GM12891 (cell line): ENCODE measurements at regions not wholly inside any gene's neighbourhood (a gene's known extent, or its start where the extent isn't known, plus 50 kb on each side); places are given as distances from the start of the nearest gene placed in this dataset.

ENCODE experiments used
- DNase-seq: peaks from one replicate; pipeline ENCODE4 v3.0.0; 2011; ENCODE audit warnings: low spot score; ENCODE audit not compliant: insufficient read length
- FAIRE-seq: peaks from 2 replicates; lab custom pipeline; 2011; peaks lifted over from hg19 to GRCh38; lab: Jason Lieb, UNC
- PAX5 ChIP-seq: IDR thresholded peaks from 2 replicates; pipeline ENCODE4 v1.6.1; 2011; ENCODE audit warnings: low read length, moderate library complexity, mild to moderate bottlenecking; ENCODE audit not compliant: insufficient read depth, severe bottlenecking
- POLR2A ChIP-seq: IDR thresholded peaks from 2 replicates; pipeline ENCODE4 v1.6.1; 2011; ENCODE audit warnings: low read depth, low read length, control low read depth
- POLR2AphosphoS5 ChIP-seq: IDR thresholded peaks from 2 replicates; pipeline ENCODE4 v1.6.1; 2011; ENCODE audit warnings: low read depth, low read length, control low read depth
- POU2F2 ChIP-seq: IDR thresholded peaks from 2 replicates; pipeline ENCODE4 v1.6.1; 2011; ENCODE audit warnings: low read depth, mild to moderate bottlenecking, control low read depth, low read length, moderate library complexity
- SPI1 ChIP-seq: IDR thresholded peaks from 2 replicates; pipeline ENCODE4 v1.6.1; 2011; ENCODE audit warnings: low read depth, low read length, control low read depth
- TAF1 ChIP-seq: IDR thresholded peaks from 2 replicates; pipeline ENCODE4 v1.6.1; 2011; ENCODE audit warnings: low read depth, low read length, control low read depth

GRCh38 chr1:59006932-59007331, 223.1 kb upstream of the JUN start:
- peak; percentile 78 for FAIRE-seq
- no peak for DNase-seq
- TF ChIP-seq PAX5 (no peak), POLR2AphosphoS5 (no peak), SPI1 (no peak), POLR2A (no peak), POU2F2 (no peak), TAF1 (no peak)

GRCh38 chr1:59007429-59007819, 223.6 kb upstream of the JUN start:
- TF ChIP-seq TAF1: no peak
- TF ChIP-seq POLR2AphosphoS5: no peak
- no peak for TF ChIP-seq POLR2A
- no peak for TF ChIP-seq POU2F2
- FAIRE-seq (peak; percentile 40), DNase-seq (no peak)

GRCh38 chr1:59007820-59008598, 224.2 kb upstream of the JUN start:
- TF ChIP-seq TAF1: no peak
- peak; percentile 53 for TF ChIP-seq SPI1

GRCh38 chr1:59008599-59009347, 224.9 kb upstream of the JUN start:
- TF ChIP-seq TAF1: no peak
- no peak for DNase-seq
- FAIRE-seq: peak; percentile 31

More at GRCh38 chr1:59007820-59008598, 224.2 kb upstream of the JUN start:
- FAIRE-seq: peak; percentile 91
- no peak for DNase-seq

GRCh38 chr1:59011663-59012062, 227.8 kb upstream of the JUN start:
- DNase-seq (no peak), FAIRE-seq (peak; percentile 20)
- no peak for TF ChIP-seq POLR2AphosphoS5
- TF ChIP-seq SPI1: no peak
- no peak for TF ChIP-seq POU2F2
- no peak for TF ChIP-seq PAX5
- no peak for TF ChIP-seq TAF1
- no peak for TF ChIP-seq POLR2A

GRCh38 chr1:59012378-59012777, 228.5 kb upstream of the JUN start:
- no peak for FAIRE-seq
- TF ChIP-seq POLR2A: no peak
- TF ChIP-seq SPI1: no peak
- TF ChIP-seq PAX5: no peak
- no peak for TF ChIP-seq POLR2AphosphoS5
- no peak for TF ChIP-seq POU2F2
- TF ChIP-seq TAF1: no peak
- DNase-seq: no peak

- peak; percentile 41 for FAIRE-seq
- DNase-seq: no peak
- TF ChIP-seq POU2F2: peak; percentile 70; the same call in 1 of the 2 replicates
- peak; percentile 51; the same call in 1 of the 2 replicates for TF ChIP-seq SPI1
- TF ChIP-seq POLR2AphosphoS5: no peak
- TF ChIP-seq PAX5: peak; percentile 70
- no peak for TF ChIP-seq POLR2A
- TF ChIP-seq TAF1: 0 out of 2 replicates have a peak, but pooled peaks have one; percentile 13
These were observed 229.6 kb upstream of the JUN start for GRCh38 chr1:59013276-59013927.

GRCh38 chr1:59013928-59014279, 230.1 kb upstream of the JUN start:
- no peak for DNase-seq
- TF ChIP-seq PAX5 (no peak), POLR2A (no peak), TAF1 (no peak), SPI1 (no peak), POLR2AphosphoS5 (no peak), POU2F2 (no peak)
- FAIRE-seq: no peak

GRCh38 chr1:59014827-59015226, 231.0 kb upstream of the JUN start:
- DNase-seq (no peak), FAIRE-seq (peak; percentile 68)
- TF ChIP-seq POLR2A: no peak
- no peak for TF ChIP-seq POU2F2
- no peak for TF ChIP-seq POLR2AphosphoS5
- no peak for TF ChIP-seq SPI1
- no peak for TF ChIP-seq PAX5
- TF ChIP-seq TAF1: no peak
